Ishikawa (cell line): ENCODE measurements at regions not wholly inside any gene's neighbourhood (a gene's known extent, or its start where the extent isn't known, plus 50 kb on each side); places are given as distances from the start of the nearest gene placed in this dataset.

Experiments used
- EGR1 ChIP-seq: IDR thresholded peaks from 2 replicates; pipeline ENCODE4 v1.6.1; 2012
- EP300 ChIP-seq: IDR thresholded peaks from 2 replicates; pipeline ENCODE4 v1.6.1; 2012; ENCODE audit warnings: borderline replicate concordance
- NFIC ChIP-seq: IDR thresholded peaks from 2 replicates; pipeline ENCODE4 v1.6.1; 2012
- RAD21 ChIP-seq: IDR thresholded peaks from 2 replicates; pipeline ENCODE4 v1.6.1; 2012; ENCODE audit warnings: low read depth
- TAF1 ChIP-seq: IDR thresholded peaks from 2 replicates; pipeline ENCODE4 v1.6.1; 2012; ENCODE audit warnings: low read depth, mild to moderate bottlenecking
- TCF12 ChIP-seq: IDR thresholded peaks from 2 replicates; pipeline ENCODE4 v1.6.1; 2012; ENCODE audit warnings: low read depth
- ZBTB7A ChIP-seq: IDR thresholded peaks from 2 replicates; pipeline ENCODE4 v1.6.1; 2012; ENCODE audit warnings: low read depth
- TF ChIP-seq, protein P1 (sequence below): IDR thresholded peaks from 2 replicates; pipeline ENCODE4 v1.6.1; 2012; ENCODE audit warnings: low read depth, mild to moderate bottlenecking
- TF ChIP-seq, protein P2 (sequence below): IDR thresholded peaks from 2 replicates; pipeline ENCODE4 v1.6.1; 2012

DNA sequence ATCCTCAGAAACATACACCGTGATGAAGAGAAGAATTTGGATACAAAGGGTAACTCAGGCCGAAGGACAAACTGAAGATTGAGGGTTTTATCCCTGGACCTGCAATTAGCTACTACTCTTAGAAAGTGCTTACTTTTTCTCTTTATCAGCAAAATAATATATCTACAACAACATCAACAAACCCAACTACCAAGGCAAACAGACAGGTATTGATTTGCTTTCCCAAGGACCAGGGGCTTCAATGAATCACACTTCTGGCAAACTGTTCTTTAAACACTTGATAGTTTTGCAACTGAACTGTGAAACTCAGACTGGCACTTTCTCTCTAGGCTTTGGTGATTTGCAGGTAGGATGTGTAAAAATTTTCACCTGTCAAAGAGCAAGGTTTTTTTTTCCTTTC, 247.5 kb downstream of the SEC23A start:
- TF ChIP-seq RAD21 (no peak), TCF12 (no peak), EGR1 (no peak), ZBTB7A (no peak), EP300 (no peak), TAF1 (no peak), NFIC (no peak)
- TF ChIP-seq, protein P1, sequence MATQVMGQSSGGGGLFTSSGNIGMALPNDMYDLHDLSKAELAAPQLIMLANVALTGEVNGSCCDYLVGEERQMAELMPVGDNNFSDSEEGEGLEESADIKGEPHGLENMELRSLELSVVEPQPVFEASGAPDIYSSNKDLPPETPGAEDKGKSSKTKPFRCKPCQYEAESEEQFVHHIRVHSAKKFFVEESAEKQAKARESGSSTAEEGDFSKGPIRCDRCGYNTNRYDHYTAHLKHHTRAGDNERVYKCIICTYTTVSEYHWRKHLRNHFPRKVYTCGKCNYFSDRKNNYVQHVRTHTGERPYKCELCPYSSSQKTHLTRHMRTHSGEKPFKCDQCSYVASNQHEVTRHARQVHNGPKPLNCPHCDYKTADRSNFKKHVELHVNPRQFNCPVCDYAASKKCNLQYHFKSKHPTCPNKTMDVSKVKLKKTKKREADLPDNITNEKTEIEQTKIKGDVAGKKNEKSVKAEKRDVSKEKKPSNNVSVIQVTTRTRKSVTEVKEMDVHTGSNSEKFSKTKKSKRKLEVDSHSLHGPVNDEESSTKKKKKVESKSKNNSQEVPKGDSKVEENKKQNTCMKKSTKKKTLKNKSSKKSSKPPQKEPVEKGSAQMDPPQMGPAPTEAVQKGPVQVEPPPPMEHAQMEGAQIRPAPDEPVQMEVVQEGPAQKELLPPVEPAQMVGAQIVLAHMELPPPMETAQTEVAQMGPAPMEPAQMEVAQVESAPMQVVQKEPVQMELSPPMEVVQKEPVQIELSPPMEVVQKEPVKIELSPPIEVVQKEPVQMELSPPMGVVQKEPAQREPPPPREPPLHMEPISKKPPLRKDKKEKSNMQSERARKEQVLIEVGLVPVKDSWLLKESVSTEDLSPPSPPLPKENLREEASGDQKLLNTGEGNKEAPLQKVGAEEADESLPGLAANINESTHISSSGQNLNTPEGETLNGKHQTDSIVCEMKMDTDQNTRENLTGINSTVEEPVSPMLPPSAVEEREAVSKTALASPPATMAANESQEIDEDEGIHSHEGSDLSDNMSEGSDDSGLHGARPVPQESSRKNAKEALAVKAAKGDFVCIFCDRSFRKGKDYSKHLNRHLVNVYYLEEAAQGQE = no peak
- TF ChIP-seq, protein P2, sequence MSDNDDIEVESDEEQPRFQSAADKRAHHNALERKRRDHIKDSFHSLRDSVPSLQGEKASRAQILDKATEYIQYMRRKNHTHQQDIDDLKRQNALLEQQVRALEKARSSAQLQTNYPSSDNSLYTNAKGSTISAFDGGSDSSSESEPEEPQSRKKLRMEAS = no peak
